SH-SY5Y (cell line): ENCODE measurements at regions not wholly inside any gene's neighbourhood (a gene's known extent, or its start where the extent isn't known, plus 50 kb on each side); places are given as distances from the start of the nearest gene placed in this dataset.

ENCODE experiments used
- GATA2 ChIP-seq: IDR thresholded peaks from 2 replicates; pipeline ENCODE4 v1.6.1; 2011; ENCODE audit warnings: mild to moderate bottlenecking, low read depth, low read length
- GATA3 ChIP-seq: IDR thresholded peaks from 2 replicates; pipeline ENCODE4 v1.6.1; 2011; ENCODE audit warnings: low read depth, mild to moderate bottlenecking, low read length, moderate library complexity

DNA sequence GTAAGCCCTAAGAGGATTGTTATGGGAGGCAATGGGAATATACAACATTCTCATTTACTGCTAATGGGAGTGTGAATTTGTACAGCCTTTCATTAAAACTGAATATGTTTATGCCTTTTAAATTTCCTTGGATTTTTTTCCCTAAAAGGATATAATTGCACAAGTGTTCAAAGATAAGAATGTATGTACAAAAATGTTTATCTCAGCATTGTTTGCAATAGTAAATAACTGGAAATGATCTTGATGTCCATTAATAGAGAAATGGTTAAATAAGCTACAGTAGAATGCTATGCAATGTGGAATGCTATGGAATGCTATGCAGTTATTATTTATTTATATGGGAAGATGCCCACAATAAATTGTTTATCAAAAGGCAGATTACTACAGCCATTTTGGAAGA lies 62.5 kb upstream of the SLC38A2 start:
- TF ChIP-seq GATA2 (no peak), GATA3 (no peak)
